GM12878 (cell line): ENCODE measurements at regions not wholly inside any gene's neighbourhood (a gene's known extent, or its start where the extent isn't known, plus 50 kb on each side); places are given as distances from the start of the nearest gene placed in this dataset.

Experiments used
- ATF7 ChIP-seq: fragments of 450-650 bp; IDR thresholded peaks from 2 replicates; pipeline ENCODE4 v1.6.1; 2016; ENCODE audit warnings: low read depth, mild to moderate bottlenecking
- BCL11A ChIP-seq: IDR thresholded peaks from 2 replicates; pipeline ENCODE4 v1.6.1; 2011; ENCODE audit warnings: low read depth, low read length
- BMI1 ChIP-seq: fragments of 450-650 bp; IDR thresholded peaks from 2 replicates; pipeline ENCODE4 v1.6.1; 2016; ENCODE audit warnings: mild to moderate bottlenecking, moderate library complexity, borderline replicate concordance
- BRCA1 ChIP-seq: IDR thresholded peaks from 2 replicates; pipeline ENCODE4 v1.6.1; 2011; ENCODE audit warnings: low read depth, low read length, improper control_type of control experiment
- E2F8 ChIP-seq: fragments of 450-650 bp; IDR thresholded peaks from 2 replicates; pipeline ENCODE4 v1.6.1; 2018; ENCODE audit warnings: mild to moderate bottlenecking, low read depth, moderate library complexity; ENCODE audit not compliant: partially characterized antibody
- E4F1 ChIP-seq: fragments of 450-650 bp; IDR thresholded peaks from 2 replicates; pipeline ENCODE4 v1.6.1; 2018; ENCODE audit warnings: borderline replicate concordance, mild to moderate bottlenecking; ENCODE audit not compliant: partially characterized antibody
- IKZF2 ChIP-seq, 2 experiments: fragments of 450-650 bp; IDR thresholded peaks; 2 replicates each; pipeline ENCODE4 v1.6.1; 2017; ENCODE audit warnings: mild to moderate bottlenecking in 2 of 2, moderate library complexity in 2 of 2
- IRF4 ChIP-seq: IDR thresholded peaks from 2 replicates; pipeline ENCODE4 v1.6.1; 2011; ENCODE audit warnings: low read depth, low read length
- MTA2 ChIP-seq: fragments of 450-650 bp; IDR thresholded peaks from 2 replicates; pipeline ENCODE4 v1.6.1; 2016; ENCODE audit warnings: low read depth, mild to moderate bottlenecking, moderate library complexity
- MTA3 ChIP-seq: IDR thresholded peaks from 2 replicates; pipeline ENCODE4 v1.6.1; 2012; ENCODE audit warnings: low read length, inconsistent platforms, borderline replicate concordance
- NBN ChIP-seq: fragments of 450-650 bp; IDR thresholded peaks from 2 replicates; pipeline ENCODE4 v1.6.1; 2016
- NR2C1 ChIP-seq: fragments of 450-650 bp; IDR thresholded peaks from 2 replicates; pipeline ENCODE4 v1.6.1; 2017; ENCODE audit warnings: antibody characterized with exemption, mild to moderate bottlenecking, moderate library complexity
- REST ChIP-seq: IDR thresholded peaks from 2 replicates; pipeline ENCODE4 v1.6.1; 2012; ENCODE audit warnings: mild to moderate bottlenecking, low read depth, low read length
- SREBF1 ChIP-seq: IDR thresholded peaks from 2 replicates; pipeline ENCODE4 v1.6.1; 2012; ENCODE audit warnings: mild to moderate bottlenecking, low read length
- SREBF2 ChIP-seq: IDR thresholded peaks from 2 replicates; pipeline ENCODE4 v1.6.1; 2012; ENCODE audit warnings: mild to moderate bottlenecking, low read length
- ZBTB33 ChIP-seq: fragments of 450-650 bp; IDR thresholded peaks from 2 replicates; pipeline ENCODE4 v1.6.1; 2017; ENCODE audit warnings: mild to moderate bottlenecking

GRCh38 chr14:83019744-83020414 lies 1486.2 kb upstream of the SEL1L start (continued):
- TF ChIP-seq REST (no peak), BCL11A (no peak), MTA2 (peak; percentile 49; the same call in 1 of the 2 replicates), NR2C1 (no peak), ATF7 (peak; percentile 33; the same call in 1 of the 2 replicates), ZBTB33 (no peak), E4F1 (no peak), E2F8 (no peak), SREBF1 (no peak), NBN (peak; percentile 42; the same call in 1 of the 2 replicates), IKZF2 (IDR thresholded peaks at IDR 0.05) (peak; percentile 79 to 85), BRCA1 (no peak), BMI1 (peak; percentile 75), IRF4 (no peak), SREBF2 (no peak), MTA3 (no peak)
